ENCODE measurements at regions not wholly inside any gene's neighbourhood (a gene's known extent, or its start where the extent isn't known, plus 50 kb on each side); places are given as distances from the start of the nearest gene placed in this dataset.

GRCh38 chr3:31133541-31133940 lies 239.1 kb upstream of the GADL1 start:
- Histone ChIP-seq H3K4me1 (no peaks in the 10 kb centered on the region), H3K36me3 (no peaks in the 10 kb centered on the region), H3K27ac (no peak overlapping the region), H3K27me3 (no peaks in the 10 kb centered on the region), H3K9me3 (no peaks in the 10 kb centered on the region), H3K4me3 (no peak overlapping the region)
- WGBS, 2 donors = 88 to 100% methylated on average over 1 of the region's 1 CpG
- no peak for TF ChIP-seq EP300 (IDR thresholded peaks at IDR 0.05)
- DNase-seq (ENCODE audit: low spot score in 2 of 2) = no peak

- Histone ChIP-seq H3K4me1 (no peaks in the 10 kb centered on the region), H3K9me3 (no peaks in the 10 kb centered on the region), H3K4me3 (no peak overlapping the region), H3K27ac (no peak overlapping the region), H3K27me3 (no peaks in the 10 kb centered on the region), H3K36me3 (no peaks in the 10 kb centered on the region)
- no peak for TF ChIP-seq EP300 (IDR thresholded peaks at IDR 0.05)
- no peak for TF ChIP-seq CTCF (IDR thresholded peaks at IDR 0.05)
- TF ChIP-seq POLR2A (IDR thresholded peaks at IDR 0.05) = no peak
- no peak for DNase-seq (ENCODE audit: low spot score in 2 of 2)
- WGBS, 2 donors = 67 to 81% methylated on average over 3 of the region's 3 CpGs
Measured at GRCh38 chr3:31135546-31135945, 241.1 kb upstream of the GADL1 start.

- Histone ChIP-seq H3K36me3 (no peaks in the 10 kb centered on the region), H3K27me3 (no peaks in the 10 kb centered on the region), H3K27ac (no peak overlapping the region), H3K4me1 (no peaks in the 10 kb centered on the region), H3K9me3 (no peaks in the 10 kb centered on the region), H3K4me3 (no peak overlapping the region)
- WGBS, 2 donors = 94 to 97% methylated on average over 4 of the region's 4 CpGs
- no peak for DNase-seq (ENCODE audit: low spot score in 2 of 2)
- no peak for TF ChIP-seq POLR2A (IDR thresholded peaks at IDR 0.05)
- TF ChIP-seq CTCF (IDR thresholded peaks at IDR 0.05) = no peak
- no peak for TF ChIP-seq EP300 (IDR thresholded peaks at IDR 0.05)
Measured at GRCh38 chr3:31137718-31138465, 243.4 kb upstream of the GADL1 start.

GRCh38 chr3:31140470-31140869 lies 246.0 kb upstream of the GADL1 start:
- no peaks in the 10 kb centered on the region for H3K4me1 ChIP-seq
- DNase-seq (ENCODE audit: low spot score in 2 of 2) = no peak
- TF ChIP-seq CTCF (IDR thresholded peaks at IDR 0.05) (no peak), POLR2A (IDR thresholded peaks at IDR 0.05) (no peak), EP300 (IDR thresholded peaks at IDR 0.05) (no peak)
- H3K27me3 ChIP-seq = no peaks in the 10 kb centered on the region
- no peak overlapping the region for H3K27ac ChIP-seq
- no peaks in the 10 kb centered on the region for H3K36me3 ChIP-seq
- no peaks in the 10 kb centered on the region for H3K9me3 ChIP-seq
- no peak overlapping the region for H3K4me3 ChIP-seq

- Histone ChIP-seq H3K36me3 (no peaks in the 10 kb centered on the region), H3K9me3 (peaks cover 0 to 2% (median 0%) of the 10 kb centered on the region in 4 donors), H3K4me1 (no peaks in the 10 kb centered on the region), H3K27ac (no peak overlapping the region), H3K4me3 (no peak overlapping the region), H3K27me3 (no peaks in the 10 kb centered on the region)
- DNase-seq (ENCODE audit: low spot score in 2 of 2) = no peak
- no peak for TF ChIP-seq POLR2A (IDR thresholded peaks at IDR 0.05)
- TF ChIP-seq EP300 (IDR thresholded peaks at IDR 0.05) = no peak
- no peak for TF ChIP-seq CTCF (IDR thresholded peaks at IDR 0.05)
Measured at GRCh38 chr3:31142139-31142538, 247.7 kb upstream of the GADL1 start.

GRCh38 chr3:31142543-31142942 lies 248.1 kb upstream of the GADL1 start:
- Histone ChIP-seq H3K4me1 (no peaks in the 10 kb centered on the region), H3K27ac (no peak overlapping the region), H3K4me3 (no peak overlapping the region), H3K9me3 (peaks cover 0 to 6% (median 0%) of the 10 kb centered on the region in 4 donors), H3K27me3 (no peaks in the 10 kb centered on the region), H3K36me3 (no peaks in the 10 kb centered on the region)
- no peak for DNase-seq (ENCODE audit: low spot score in 2 of 2)
- 71 to 79% methylated on average over 3 of the region's 3 CpGs for WGBS, 2 donors
- TF ChIP-seq POLR2A (IDR thresholded peaks at IDR 0.05) (no peak), EP300 (IDR thresholded peaks at IDR 0.05) (no peak), CTCF (IDR thresholded peaks at IDR 0.05) (no peak)
